NCI-H69 (cell line): ENCODE measurements at regions not wholly inside any gene's neighbourhood (a gene's known extent, or its start where the extent isn't known, plus 50 kb on each side); places are given as distances from the start of the nearest gene placed in this dataset.

ENCODE experiments used
- DNase-seq: peaks from one replicate; lab custom pipeline; 2025; lab: John Stamatoyannopoulos, UW

DNA sequence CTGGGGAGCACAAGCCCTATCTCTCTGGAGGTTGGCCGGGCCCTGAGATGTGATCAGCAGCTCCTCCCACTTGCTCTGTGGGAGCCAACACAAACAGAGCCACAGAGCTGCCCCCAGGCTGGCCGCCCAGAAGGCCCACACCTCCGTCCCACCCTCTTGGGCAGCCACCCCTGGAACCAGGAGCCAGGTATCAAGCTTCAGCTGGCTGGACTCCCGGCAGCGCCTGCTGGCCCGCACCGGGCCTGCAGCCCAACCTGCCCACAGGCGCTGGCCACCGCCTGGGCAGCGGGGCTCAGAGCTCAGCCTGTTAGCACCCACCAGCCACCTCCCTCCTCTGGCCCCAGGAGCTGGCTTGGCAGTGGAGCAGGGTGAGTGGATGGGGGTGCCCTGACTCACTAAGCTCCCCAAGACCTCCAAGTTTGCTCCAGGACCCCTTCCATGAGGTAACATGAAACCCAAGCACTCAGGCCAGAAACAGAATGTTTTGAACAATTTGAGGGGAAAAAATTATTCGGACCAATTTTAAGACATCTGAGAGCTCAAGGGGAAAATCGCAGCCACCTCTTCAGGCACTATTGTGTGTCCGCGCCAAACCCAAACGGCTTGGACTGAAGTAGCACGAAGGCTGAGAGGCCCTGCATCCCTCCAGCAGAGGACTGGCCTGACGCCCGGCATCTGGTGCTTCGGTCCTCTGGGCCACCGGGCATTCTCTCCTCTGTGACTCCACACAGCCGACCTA lies 450.8 kb downstream of the SOX6 start:
- no peak for DNase-seq

DNA sequence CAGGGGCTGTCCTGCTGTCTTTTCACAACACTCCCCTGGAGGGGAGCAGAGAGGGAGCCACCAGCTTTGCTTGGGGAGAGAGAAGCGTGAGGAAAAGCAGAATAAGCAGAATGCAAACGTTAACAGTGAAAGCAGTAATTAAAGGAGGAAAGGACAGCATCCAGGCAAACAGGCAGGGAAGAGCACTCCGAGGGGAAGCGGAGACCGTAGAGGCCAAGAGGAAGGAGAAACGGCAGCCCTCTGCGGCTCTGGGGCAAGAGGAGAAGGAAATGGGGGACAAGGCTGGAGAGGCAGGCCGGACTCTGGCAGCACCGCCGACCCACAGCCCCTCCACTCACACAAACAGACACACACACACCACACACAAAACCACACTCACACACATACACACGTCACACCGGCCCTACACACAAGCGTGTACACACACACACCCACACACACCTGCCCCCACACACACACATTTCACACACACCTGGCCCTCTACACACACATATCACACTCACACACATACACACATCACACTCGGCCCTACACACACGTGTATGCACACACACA lies 449.8 kb downstream of the SOX6 start:
- DNase-seq: no peak

DNA sequence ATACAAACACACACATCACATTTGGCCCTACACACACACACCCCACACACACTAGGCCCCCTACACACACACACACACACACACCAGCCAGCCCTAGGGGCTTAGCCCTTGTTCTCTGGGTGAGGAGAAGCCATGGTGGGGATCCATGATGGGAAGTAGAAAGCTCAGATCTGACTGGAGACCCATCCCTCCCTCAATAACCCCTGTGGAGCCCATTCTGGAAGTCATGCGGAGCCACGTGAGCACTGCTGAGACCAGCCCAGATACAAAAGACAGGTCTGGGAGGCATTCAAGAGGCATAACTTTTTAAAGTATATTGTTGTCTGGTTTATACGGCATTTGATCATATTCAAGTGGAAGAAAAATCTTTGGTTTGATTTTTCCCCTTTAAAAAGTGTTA lies 448.5 kb downstream of the SOX6 start:
- DNase-seq: peak; percentile 23

DNA sequence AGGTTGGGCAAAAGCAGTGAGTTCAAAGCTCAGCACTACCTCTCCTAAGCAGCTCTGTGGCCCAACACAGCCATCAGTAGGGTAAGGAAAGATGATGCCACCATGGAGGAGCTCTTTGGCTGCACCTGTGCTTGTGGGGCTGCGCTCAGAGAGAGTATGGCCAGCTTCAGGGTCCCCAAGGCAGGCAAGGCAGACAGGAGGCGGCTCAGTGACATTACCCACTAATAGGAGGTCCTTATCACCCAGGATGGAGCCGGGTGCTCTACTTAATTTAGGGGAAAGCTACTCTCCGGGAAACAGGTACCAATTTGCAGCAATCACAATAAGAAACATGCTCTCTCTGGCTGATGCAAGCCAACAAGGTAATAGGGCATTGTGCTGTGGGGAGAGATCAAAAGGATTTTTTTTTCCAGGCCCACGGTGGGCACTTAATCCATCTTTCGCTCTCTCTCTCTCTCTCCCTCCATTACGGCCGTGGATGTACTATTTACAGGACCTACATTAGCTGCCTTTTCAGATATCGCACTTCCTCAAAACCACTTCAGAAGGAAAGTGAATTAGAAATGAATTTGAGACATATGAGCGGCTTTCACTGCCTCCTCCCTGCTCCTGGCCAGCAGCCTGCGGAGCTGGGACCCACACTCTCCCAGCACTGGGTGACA lies 446.3 kb downstream of the SOX6 start:
- DNase-seq: no peak

DNA sequence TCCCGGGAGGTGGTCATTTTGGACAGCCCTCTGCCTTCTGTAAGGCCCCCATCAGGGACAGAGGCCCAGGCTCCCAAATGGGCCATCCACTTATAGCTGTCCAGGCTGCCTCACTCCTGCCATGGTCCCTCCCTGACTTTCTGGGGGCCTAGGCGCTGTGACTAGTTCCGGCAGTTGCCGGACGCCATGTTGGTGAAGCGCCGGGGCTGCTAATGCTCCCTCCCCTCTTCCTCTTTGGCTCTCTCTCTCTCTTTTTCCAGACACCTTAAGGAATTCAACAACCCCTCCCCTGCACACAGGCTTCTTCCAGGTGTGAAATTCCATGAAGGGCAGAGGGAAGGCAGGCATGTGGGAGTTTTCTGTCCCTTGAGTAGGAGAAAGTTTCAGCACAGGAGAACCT lies 445.6 kb downstream of the SOX6 start:
- no peak for DNase-seq

DNA sequence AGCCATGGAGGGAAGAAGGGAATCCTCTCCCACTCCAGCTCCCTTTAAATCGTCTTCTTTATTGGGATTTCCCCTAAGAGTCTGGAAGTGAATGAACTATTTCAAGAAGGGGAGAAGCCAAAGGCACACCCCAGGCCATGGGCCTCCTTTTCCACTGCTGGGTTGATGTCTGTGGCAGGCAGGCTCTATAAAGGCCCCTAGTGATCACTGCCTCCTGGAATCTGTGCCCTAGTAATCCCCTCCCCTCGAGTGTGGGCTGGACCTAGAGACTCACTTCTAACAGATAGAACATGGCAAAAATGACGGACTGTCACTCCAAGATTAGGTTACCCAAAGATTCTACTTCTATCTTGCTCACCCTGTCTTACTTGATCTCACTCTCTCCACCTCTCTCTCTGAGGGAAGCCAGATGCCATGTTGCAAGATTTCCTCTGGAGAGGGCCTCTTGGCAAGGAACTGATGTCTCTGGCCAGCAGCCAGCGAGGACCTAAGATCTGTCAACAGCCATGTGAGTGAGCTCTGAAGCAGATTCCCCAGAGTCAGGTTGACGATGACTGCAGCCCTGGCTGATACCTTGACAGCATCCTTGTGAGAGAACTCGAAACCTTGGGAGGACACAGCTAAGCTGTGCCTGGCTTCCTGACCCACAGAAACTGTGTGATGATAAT lies 444.8 kb downstream of the SOX6 start:
- DNase-seq: peak; percentile 84

DNA sequence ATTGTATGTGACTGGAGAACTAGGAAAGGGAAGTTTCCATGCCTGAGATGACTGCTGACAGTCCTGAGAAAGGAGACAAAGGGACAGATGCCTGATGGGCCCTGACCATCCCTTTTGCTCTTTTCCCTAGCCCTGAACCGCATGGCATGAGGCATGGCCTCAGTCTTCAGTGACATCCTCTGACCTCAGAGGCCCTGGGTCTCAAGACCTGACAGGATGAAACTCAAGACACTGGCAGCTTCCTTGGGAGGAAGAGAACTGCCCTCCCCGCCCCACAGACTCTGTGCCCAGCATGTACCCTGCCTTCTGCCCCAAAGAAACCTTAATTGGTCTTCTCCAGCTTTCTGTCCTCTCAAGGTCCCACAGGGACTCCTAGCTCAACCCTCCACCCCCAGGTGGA lies 444.1 kb downstream of the SOX6 start:
- DNase-seq: no peak

DNA sequence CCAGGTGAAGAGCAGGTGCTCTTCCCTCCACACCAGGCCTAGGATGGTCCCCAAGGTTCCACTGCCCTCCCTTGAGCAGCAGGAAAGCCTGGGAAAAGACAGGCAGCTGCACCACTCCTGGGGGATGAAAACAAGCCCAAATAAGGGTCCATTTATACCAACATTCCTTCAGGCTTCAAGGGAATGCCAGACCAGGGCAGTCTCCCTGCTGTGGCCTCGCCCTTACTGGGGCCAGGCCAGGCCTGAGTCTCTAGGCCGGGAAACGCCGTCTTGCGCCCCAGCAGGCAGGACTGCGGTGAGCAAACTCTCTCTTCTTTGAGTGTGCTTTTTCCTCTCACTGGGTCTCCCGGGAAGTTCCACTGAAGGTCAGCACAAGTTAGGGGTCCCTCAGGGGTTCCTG lies 443.5 kb downstream of the SOX6 start:
- no peak for DNase-seq

DNA sequence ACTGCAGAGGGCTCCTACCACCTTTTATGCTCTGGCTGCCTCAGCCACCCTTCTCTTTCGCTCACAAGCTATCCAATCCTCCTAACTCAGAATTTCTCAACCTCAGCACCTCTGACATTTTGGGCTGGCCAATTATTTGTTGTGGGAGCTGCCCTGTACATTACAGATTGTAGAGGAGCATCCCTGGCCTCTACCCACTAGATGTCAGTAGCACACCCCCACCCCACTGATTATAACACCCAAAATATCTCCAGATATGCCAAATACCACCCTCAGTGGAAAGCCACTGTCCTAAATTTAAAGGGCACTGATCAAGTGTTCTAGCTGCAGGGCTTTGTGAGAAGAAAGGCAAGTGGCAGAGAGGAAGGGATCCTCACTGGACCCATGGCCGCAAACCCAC lies 443.1 kb downstream of the SOX6 start:
- DNase-seq: peak; percentile 8
